Erythroblast (primary cell): ENCODE measurements at regions not wholly inside any gene's neighbourhood (a gene's known extent, or its start where the extent isn't known, plus 50 kb on each side); places are given as distances from the start of the nearest gene placed in this dataset.

ENCODE experiments used
- GATA1 ChIP-seq: IDR thresholded peaks from 2 replicates; pipeline ENCODE4 v1.6.1; 2011; ENCODE audit warnings: low read depth, mild to moderate bottlenecking, control low read depth, low read length, moderate library complexity
- POLR2A ChIP-seq: IDR thresholded peaks from 2 replicates; pipeline ENCODE4 v1.6.1; 2011; ENCODE audit warnings: mild to moderate bottlenecking, low read length

GRCh38 chr20:47876311-47877088 lies 91.2 kb upstream of the SULF2 start:
- TF ChIP-seq POLR2A: no peak
- no peak for TF ChIP-seq GATA1
